ENCODE measurements at regions not wholly inside any gene's neighbourhood (a gene's known extent, or its start where the extent isn't known, plus 50 kb on each side); places are given as distances from the start of the nearest gene placed in this dataset.

DNA sequence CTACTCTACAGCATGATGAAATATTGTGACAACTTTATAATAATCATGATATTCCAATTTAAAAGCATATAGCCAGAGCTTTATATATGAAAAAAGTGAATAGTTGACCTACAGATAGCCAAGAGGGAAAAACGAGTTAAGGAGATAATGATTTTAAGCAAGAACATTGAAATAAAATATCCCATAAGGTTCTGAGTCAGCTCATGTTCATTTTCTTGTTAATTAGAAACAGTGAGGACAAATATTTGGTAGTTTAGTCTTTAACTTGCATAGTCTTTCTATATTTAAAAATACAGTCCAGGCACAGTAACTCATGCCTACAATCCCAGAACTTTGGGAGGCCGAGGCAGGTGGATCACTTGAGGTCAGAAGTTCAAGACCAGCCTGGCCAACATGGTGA is 55.8 kb upstream of the CDH6 start:
- DNase-seq: no peak

DNA sequence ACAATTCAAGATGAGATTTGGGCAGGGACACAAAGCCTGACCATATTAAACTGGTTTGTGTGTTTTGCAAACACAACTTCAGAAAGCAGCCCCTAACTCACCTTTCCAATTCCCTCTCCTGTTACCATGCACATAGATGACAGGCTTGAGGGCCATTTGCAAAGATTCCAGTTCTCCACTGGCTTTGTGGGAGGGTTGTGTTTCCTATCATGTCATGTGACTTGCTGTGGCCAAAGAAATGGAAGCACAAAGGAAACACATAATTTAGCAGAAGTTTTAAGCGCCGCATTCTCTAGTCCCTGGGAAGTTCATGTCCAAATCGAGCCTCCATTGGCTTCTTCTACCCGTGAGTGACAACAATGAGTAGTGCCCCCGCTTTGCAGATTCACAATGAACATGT is 57.9 kb upstream of the CDH6 start:
- DNase-seq: no peak

DNA sequence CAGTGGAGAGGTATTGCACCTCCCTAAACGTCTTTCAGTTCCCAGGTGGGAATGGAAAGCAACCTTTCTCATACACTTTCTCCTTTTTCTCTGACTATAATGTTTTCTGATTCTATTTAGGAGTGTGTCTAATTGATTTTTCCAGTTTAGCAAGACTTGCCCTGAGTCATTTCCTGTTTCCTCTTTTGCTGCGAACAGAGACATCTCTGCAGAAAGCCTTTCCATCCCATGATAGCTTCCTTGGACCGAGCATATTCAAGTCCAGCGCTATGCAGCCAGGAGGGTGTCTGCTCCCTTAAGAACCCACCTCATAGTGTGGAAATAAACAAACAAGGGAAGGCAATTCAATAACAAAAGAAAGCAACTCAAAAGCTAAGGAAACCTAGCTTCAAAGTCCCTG is 60.0 kb upstream of the CDH6 start:
- no peak for DNase-seq

DNA sequence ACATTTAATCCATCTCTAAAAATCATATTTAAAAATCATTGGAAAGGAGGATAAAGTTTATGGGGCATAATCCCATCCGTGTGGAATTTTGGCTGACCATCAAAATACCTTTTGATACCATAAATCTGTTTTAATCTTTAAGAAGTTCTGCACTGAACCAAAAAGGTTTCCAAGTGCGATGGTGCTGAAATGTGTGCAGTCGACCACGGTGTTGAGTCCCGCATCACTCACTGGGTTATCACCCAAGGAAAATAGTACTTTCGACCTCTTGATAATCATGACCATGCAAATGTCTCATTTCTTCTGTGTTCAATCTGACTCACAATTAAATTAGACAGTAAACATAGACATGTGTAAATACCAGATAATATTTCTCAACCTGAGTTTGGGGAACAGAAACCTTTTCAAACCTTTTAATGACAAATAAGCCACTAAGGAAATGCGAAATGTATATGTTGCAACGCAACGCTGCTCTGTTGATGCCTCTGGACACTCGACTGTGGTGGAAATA is 62.0 kb upstream of the CDH6 start:
- DNase-seq: no peak

DNA sequence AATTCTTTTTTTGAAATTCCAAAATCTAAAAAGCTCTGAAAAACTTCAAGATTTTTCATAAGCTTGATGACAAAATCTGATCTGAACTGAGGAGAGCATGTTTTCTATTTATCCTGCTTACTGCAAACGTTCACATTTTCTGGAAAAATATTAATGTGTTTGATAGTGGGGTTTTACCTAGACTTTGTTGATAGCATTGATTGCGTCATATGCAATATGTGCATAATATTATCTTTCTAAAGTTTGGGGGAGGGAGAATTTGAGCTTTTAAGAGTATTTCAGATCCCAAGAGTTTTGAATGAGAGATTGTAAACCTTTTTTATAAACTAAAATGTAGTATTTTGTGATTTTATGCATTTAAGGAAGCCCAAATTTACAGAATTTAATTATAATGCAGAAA is 62.8 kb upstream of the CDH6 start:
- DNase-seq: no peak

DNA sequence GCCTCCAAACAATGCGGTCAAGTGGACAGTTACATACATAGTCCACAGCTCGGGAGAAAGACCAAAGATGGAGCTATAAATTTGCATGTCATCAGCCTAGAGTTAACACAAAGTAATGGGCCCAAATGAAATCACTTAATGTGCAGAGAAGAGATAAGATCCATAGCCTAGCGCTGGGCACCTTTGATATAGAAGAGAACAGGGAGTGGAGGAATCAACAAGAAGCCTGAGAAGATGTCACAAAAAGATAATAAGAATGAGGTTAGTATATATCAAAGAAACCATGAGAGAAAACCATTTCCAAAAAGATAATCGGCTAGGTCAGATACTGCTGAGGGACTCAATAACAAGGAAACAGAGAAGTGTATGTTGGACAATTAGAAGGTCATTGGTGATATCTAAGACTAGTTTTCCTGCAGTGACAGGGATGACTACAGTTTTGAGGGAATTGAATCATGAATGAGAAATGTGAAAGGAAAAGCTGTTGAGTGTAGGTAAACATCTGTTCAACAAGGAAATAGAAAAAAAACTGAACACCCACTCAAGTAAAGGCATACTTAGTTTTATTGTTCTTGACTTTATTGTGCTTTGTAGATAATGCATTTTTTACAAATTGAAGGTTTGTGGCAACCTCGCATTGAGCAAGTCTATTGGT is 68.7 kb upstream of the CDH6 start:
- no peak for DNase-seq

DNA sequence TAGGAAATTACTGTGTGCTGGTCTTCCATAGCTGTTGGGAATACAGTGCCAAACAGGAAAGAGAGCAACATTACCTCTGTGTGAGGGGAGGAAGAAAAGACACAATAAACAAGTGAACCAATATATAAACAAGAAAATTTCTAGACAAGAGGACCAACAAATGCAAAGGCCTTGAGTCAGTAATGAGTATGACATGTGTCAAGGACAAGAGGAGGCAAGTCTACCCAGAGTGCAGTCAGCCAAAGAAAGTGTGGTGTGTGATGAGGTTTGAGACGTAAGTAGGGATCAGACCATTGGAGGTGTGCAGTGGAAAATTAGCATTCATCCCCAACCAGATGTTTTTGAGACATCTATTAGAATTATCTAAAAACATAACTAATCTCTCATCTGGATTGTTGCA is 69.5 kb upstream of the CDH6 start:
- DNase-seq: no peak

GRCh38 chr5:31122998-31123951 is 70.2 kb upstream of the CDH6 start:
- DNase-seq: no peak

DNA sequence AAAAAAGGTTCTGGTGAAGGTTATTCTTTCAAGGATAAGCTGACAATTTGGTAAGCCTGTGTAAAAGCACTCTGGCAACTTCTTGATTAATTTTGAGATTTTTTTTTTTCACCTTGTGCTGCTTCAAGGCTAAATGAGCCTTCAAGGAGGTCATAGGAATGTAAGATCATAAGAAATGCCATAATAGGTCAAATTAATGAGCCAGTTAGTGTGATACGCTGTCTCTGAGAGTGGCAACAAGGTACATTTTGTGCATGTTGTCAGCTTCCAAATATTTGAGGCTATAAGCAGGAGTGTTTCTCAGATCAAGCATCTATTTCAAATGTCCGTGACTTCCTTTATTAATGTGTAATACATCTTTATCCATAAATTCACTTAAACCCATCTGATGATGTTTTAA is 72.3 kb upstream of the CDH6 start:
- no peak for DNase-seq

DNA sequence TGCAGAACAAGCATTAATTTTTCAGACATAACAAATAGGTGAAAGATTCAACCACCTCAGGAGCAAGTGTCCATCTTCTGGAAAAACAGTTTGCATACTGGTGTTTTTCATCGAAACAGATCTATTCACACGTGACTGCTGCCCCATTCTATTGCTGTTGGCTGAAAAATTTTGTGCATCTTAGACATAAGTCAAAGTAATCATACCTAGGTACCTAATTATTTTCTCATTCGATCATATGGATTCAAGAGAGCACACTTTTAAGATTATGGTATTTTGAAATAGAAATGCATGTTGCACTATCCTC is 72.9 kb upstream of the CDH6 start:
- DNase-seq: no peak

DNA sequence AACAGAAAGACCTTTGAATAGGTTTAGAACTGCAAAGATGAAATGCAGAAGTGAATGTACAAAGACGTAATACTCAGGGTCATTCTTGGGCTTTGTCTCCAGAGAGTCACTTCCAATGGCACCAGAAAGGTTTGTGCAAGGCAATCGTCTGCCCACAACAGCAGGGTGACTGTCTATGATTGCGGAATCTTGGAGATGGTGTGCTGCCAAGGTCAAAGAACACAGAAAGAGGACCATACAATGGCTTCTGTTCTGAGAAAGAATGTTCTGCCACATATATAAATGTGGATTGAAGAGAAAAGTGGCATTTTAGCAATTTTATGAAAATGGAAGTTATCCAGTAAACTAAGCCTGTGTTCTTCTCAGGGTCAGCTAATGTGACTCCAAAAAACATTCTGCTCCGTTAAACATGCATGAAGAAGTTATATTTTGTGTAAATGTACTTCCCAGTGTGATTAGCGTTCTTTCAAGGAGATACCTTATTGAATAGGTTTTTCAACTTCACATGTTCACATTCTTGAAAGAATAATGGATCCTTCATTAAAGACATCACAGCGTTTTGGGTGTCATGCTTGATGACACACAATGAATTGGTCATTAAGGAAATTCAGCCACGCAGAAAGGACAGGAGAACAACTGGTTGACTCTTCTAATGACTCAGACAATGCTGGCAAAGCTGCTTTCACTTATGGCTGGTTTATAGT is 73.4 kb upstream of the CDH6 start:
- no peak for DNase-seq

GRCh38 chr5:31116466-31117031 is 76.9 kb upstream of the CDH6 start:
- no peak for DNase-seq

DNA sequence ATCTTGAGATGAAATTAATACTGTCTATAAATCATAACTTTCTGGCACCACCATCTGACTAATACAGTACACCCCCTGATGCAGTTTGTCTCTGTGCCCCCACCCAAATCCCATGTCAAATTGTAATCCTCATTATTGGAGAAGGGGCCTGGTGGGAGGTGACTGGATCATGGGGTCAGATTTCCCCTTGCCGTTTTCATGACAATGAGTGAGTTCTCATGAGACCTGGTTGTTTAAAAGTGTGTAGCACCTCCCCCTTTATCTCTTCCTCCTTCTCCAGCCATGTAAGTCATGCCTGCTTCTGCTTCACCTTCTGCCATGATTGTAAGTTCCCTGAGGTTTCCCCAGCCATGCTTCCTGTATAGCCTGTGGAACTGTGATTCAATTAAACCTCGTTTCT is 78.7 kb upstream of the CDH6 start:
- DNase-seq: no peak

DNA sequence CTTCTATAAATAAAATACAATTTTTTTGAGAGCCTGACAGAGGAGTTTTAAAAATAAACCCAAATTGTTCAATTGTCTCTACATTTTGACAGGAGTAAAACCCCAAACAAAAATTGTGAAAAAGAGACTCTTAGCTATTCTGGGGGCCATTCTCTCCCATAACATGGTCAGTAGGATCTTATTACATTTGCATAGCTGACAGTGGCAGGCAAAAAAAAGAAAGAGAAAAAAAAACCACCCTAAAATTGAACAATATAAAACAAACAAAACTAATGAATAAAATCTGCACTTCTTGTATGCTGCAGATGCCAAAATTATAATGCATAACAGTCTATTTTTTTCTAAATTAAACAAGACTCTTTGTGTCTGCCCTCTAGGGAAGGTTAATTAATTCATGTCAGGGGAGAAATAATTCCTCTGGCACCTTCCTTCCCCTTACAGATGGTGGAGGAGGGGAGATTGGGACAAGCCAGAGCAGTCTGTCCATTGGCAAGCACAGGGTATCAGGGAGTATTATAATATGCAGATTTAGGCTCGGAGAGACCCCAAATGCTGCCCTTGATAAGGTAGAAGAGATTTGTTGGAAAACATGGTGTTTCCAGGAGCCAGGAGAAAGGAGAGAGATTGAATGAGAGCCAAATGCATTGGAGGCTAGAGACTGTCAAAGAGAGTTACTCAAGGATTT is 79.7 kb upstream of the CDH6 start:
- no peak for DNase-seq

DNA sequence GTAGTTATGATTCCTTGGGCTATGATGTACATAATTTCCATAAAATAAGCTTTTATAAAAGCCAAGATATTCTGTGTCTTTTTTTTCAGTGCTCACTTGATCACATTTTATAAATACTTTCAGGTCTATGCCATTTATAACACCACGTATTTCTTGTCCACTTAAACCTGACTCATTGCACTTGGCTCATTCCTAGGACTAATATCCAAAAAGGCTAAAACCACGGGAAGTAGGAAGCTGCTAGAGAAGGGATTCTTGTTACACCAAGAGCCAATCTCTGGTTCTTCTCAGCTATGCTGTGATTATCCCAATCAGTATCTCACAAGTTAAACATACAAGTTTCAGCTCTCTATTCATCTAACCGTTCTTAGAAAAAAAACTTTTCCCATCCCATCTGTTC is 80.4 kb upstream of the CDH6 start:
- no peak for DNase-seq

DNA sequence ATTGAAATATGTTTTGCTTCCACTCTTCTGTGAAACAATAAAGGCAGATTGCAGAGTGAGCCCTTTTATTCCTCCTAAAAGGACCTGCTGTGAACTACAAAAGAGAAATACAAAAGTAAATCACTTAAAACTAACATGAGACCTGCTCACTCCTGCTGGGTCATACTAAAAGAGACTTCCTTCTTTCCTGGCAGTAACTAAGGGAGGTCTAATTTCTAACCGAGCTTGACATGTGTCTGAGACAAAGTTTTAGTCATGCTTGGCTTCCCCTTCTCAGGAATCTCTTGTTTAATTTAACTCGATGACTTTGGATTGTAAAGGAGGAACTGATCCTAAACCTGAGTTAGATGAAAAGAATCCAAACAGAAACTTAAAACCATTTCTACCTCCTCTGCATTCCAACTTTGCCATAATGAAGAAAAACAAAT is 86.4 kb upstream of the CDH6 start:
- no peak for DNase-seq

DNA sequence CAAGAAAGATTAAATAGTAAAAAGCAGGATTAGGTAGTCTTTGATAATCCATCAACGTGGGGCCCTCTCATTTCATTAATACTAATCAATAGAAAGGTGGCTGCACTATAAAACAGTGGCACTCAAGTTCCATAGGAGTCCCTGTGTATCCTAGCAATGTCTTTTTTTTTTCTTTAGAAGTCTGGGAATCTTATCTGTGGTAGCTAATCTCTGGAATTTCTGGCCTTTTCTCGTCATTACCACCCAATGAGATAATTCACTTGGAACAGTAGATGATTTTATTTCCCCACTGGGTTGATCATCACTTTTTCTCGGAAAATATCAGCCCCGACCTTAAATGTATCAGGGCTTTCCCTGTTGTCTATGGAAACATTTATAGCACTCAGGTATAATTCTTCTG is 86.8 kb upstream of the CDH6 start:
- no peak for DNase-seq

- DNase-seq: no peak
Observed at GRCh38 chr5:31106278-31106677, 87.2 kb upstream of the CDH6 start.

DNA sequence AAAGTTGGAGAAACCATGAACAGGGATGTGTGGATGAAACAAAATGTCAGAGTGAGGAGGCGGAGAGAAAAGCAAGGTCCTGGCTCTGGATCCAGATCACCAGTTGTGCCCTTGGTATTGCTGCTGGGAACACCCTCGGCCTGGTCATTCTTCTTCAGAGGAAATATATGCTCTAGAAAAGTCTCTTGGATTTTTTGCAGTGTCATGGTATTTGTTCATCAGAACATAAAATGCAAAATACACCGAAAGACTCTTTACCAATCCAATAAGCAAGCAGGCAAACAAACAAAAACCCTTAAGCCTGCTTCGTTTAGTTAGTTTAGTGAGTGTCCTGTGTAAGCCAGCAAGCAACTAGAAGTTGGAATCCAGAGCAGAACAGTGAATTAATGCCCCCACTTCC is 88.7 kb upstream of the CDH6 start:
- no peak for DNase-seq

DNA sequence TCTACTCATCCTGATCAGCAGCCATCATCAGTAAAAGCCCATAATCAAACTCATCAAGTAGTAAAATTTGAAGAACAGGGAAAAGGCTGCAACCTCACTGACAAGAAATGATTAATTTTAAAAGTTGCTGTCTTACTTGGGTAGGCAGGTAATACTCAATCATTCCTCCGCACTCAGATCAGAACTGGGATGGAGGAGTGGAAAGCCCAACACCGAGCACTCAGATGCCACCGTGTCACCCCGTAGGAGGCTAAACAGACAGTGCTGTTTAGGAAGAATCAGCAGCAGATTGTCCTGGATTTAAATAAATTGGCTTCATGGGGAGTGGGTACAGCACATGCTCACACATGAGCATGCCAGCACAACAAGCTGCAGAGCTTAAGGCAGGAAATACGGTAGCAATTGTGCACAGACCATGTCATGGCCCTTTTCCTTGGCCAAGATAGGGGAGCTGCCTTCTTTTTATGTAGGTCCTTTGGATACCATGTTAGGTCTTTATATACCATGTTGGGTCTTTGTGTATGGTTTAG is 92.6 kb upstream of the CDH6 start:
- DNase-seq: no peak

DNA sequence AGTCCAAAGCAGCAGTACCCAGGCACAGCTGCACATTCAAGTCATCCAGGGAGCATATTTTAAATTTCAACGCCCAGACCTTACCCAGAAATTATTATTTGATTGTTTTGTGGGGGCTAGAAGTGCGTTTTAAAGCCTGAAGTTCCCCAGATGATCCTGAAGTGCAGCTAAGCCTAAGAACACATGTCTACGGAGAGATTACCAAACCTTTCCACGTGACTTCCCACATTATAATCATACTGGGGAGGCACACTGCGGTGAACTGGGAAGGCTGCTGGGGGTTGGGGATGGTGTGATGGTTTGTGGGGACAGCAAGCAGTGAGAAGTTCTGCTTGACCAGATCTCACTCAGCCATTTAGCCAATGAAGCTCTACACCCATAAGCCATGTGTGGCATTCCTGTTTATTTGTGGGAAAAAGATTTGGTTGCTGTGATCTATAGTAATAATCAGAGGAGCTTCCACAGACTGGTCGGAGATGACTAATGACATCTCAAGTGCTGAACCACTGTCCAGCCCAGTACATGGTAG is 93.4 kb upstream of the CDH6 start:
- DNase-seq: no peak

DNA sequence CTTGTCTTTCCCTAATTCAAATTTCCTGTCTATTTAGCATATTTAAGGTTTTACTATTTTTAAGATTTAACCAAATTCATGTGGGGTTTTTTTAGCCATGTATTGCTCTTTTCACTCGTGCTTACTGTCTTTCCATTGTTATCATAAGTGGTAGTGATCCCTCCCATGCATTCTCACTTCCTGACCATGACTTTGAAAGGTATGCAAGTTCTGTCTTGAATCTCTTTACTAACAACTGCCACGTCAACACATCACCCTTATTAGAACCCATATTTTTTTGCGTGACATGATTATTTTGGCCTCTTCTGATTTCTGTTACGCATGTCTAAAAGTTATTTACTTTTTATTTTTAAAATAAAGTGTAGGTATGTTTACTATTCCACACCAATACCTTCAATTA is 94.7 kb upstream of the CDH6 start:
- DNase-seq: no peak

Data from NCI-H2171 treated with DMSO at 0.1 percent for 48 hours (cell line).